Osteoblast (primary cell): ENCODE measurements at regions not wholly inside any gene's neighbourhood (a gene's known extent, or its start where the extent isn't known, plus 50 kb on each side); places are given as distances from the start of the nearest gene placed in this dataset.
"Not testable (repeated sequence)": the region's sequence is repeated elsewhere in the genome, so short reads cannot be mapped to it uniquely, and the experiment has no call there.

Source experiments
- DNase-seq: peaks from one replicate; pipeline ENCODE4 v3.0.0; 2011; ENCODE audit warnings: low spot score, mixed read lengths; ENCODE audit not compliant: insufficient read length; ENCODE audit errors: missing footprints
- H2AFZ ChIP-seq: 2 replicates; pipeline ENCODE4 v1.6.0; 2011; ENCODE audit warnings: mild to moderate bottlenecking, low read length
- H3K27ac ChIP-seq: 2 replicates; pipeline ENCODE4 v1.5.1; 2011; ENCODE audit warnings: mild to moderate bottlenecking, low read depth, low read length, moderate library complexity
- H3K27me3 ChIP-seq: 2 replicates; pipeline ENCODE4 v1.6.0; 2012; ENCODE audit warnings: mild to moderate bottlenecking, control low read depth, inconsistent platforms, low read length, moderate library complexity; ENCODE audit not compliant: insufficient read depth
- H3K36me3 ChIP-seq: 2 replicates; pipeline ENCODE4 v1.5.1; 2011; ENCODE audit warnings: mild to moderate bottlenecking, low read length, control low read depth, moderate library complexity; ENCODE audit not compliant: insufficient read depth
- H3K4me1 ChIP-seq: 2 replicates; pipeline ENCODE4 v1.5.1; 2011; ENCODE audit warnings: mild to moderate bottlenecking, low read length, control low read depth, moderate library complexity; ENCODE audit not compliant: insufficient read depth
- H3K4me2 ChIP-seq: 2 replicates; pipeline ENCODE4 v1.6.0; 2011; ENCODE audit warnings: mild to moderate bottlenecking, low read length; ENCODE audit not compliant: insufficient read depth
- H3K4me3 ChIP-seq: fragments of 200-600 bp; sonication (generic); 3 replicates; pipeline ENCODE4 v1.5.1; 2012; ENCODE audit warnings: mild to moderate bottlenecking, low read length, inconsistent platforms; ENCODE audit not compliant: insufficient read depth
- H3K79me2 ChIP-seq: 2 replicates; pipeline ENCODE4 v1.6.0; 2012; ENCODE audit warnings: mild to moderate bottlenecking, low read length, control low read depth, inconsistent platforms; ENCODE audit not compliant: insufficient read depth
- H3K9me3 ChIP-seq: 2 replicates; pipeline ENCODE4 v1.5.1; 2011; ENCODE audit warnings: low read depth, low read length, control low read depth
- H4K20me1 ChIP-seq: 2 replicates; pipeline ENCODE4 v1.6.0; 2012; ENCODE audit warnings: mild to moderate bottlenecking, low read length, control low read depth; ENCODE audit not compliant: insufficient read depth
- CTCF ChIP-seq: IDR thresholded peaks from 2 replicates; pipeline ENCODE4 v1.5.1; 2011; ENCODE audit warnings: mild to moderate bottlenecking, low read depth, low read length, moderate library complexity; ENCODE audit errors: extremely low read depth

DNA sequence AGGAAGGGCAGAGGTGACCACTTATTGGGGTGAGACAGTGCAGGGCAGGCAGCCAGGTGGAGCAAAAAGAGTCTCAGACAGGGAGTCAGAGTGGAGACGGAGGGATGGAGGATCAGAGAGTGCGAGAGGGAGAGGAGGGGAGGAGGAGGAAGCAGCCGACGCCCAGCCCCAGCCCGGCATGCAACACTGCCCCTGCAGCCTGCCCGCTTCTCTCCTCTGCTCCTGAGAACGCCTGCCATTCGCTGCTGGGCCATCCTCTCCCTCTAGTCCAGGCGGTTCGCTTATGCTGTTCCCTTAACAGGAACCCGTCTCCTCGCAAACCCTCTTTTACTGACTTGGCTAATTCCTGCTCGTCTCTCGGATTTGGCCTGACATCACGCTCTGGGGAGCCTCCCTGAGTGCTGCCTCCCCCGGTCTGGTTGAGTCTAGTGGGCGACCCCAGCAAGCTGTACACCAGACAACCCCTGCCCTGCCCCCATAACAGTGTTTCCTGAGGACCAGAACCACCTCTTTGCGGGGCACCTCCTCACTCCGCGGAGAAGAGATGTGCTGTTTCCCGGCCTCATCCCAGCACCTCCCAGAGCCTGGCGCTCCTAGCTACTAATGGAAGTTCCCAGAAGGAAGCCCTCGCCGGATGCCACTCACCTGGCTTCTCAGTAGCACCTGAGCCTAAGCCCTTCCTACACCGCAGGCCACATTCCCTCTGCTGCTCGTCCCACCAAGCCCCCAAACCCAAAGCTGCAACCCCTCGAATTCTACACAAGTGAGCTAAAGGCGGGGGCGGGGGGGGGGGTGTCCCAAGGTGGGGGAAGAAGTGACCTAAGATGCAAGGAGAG, 61.2 kb upstream of the CCL1 start:
- Histone ChIP-seq H3K9me3 (no peaks in the 10 kb centered on the region), H3K4me3 (no peak overlapping the region), H4K20me1 (no peaks in the 10 kb centered on the region), H3K79me2 (no peaks in the 10 kb centered on the region), H3K4me2 (no peak overlapping the region), H3K4me1 (no peaks in the 10 kb centered on the region), H3K27me3 (peaks cover 13% of the 10 kb centered on the region), H2AFZ (no peak overlapping the region), H3K27ac (no peak overlapping the region), H3K36me3 (no peaks in the 10 kb centered on the region)
- TF ChIP-seq CTCF: no peak
- DNase-seq: no peak

- DNase-seq, H3K36me3 ChIP-seq, H3K4me3 ChIP-seq, H3K4me1 ChIP-seq, H4K20me1 ChIP-seq, H2AFZ ChIP-seq, H3K27ac ChIP-seq, H3K4me2 ChIP-seq, H3K79me2 ChIP-seq, H3K9me3 ChIP-seq: not testable (repeated sequence)
- H3K27me3 ChIP-seq: peaks cover 13% of the 10 kb centered on the region
These were observed 60.3 kb upstream of the CCL1 start for GRCh38 chr17:34423315-34423714.

GRCh38 chr17:34420900-34421299, 57.9 kb upstream of the CCL1 start:
- H3K36me3 ChIP-seq: no peaks in the 10 kb centered on the region
- H3K27me3 ChIP-seq: peaks cover 13% of the 10 kb centered on the region
- no peaks in the 10 kb centered on the region for H4K20me1 ChIP-seq
- no peak for DNase-seq
- H3K9me3 ChIP-seq: no peaks in the 10 kb centered on the region
- H3K27ac ChIP-seq: no peak overlapping the region
- H3K4me2 ChIP-seq: no peak overlapping the region
- no peak overlapping the region for H3K4me3 ChIP-seq
- no peak overlapping the region for H2AFZ ChIP-seq
- no peaks in the 10 kb centered on the region for H3K4me1 ChIP-seq
- TF ChIP-seq CTCF: no peak
- no peaks in the 10 kb centered on the region for H3K79me2 ChIP-seq

GRCh38 chr17:34420254-34420766, 57.3 kb upstream of the CCL1 start:
- Histone ChIP-seq H3K36me3 (no peaks in the 10 kb centered on the region), H2AFZ (no peak overlapping the region), H3K9me3 (no peaks in the 10 kb centered on the region), H3K27ac (no peak overlapping the region), H3K4me2 (no peak overlapping the region), H4K20me1 (no peaks in the 10 kb centered on the region), H3K4me1 (no peaks in the 10 kb centered on the region), H3K4me3 (no peak overlapping the region), H3K27me3 (peaks cover 13% of the 10 kb centered on the region), H3K79me2 (no peaks in the 10 kb centered on the region)
- TF ChIP-seq CTCF: peak; percentile 91
- DNase-seq: peak; percentile 92
